ENCODE measurements at regions not wholly inside any gene's neighbourhood (a gene's known extent, or its start where the extent isn't known, plus 50 kb on each side); places are given as distances from the start of the nearest gene placed in this dataset.
"Not testable (repeated sequence)": the region's sequence is repeated elsewhere in the genome, so short reads cannot be mapped to it uniquely, and the experiment has no call there.

GRCh38 chr6:14896475-14896874 lies 349.4 kb upstream of the JARID2 start:
- Mint-ChIP-seq H3K4me1 (peaks cover 2% of the 10 kb centered on the region), H3K36me3 (no peaks in the 10 kb centered on the region), H3K27ac (no peak overlapping the region), H3K9me3 (peaks cover 21% of the 10 kb centered on the region), H3K27me3 (ENCODE audit: low read depth) (peaks cover 2% of the 10 kb centered on the region), H3K4me3 (no peak overlapping the region)
- no peak for TF ChIP-seq CTCF (IDR thresholded peaks at IDR 0.05; ENCODE audit: unreplicated experiment)
- DNase-seq (ENCODE audit: low spot score in 2 of 2, unreplicated experiment in 2 of 2): no peak

- Mint-ChIP-seq H3K27me3 (ENCODE audit: low read depth) (peaks cover 2% of the 10 kb centered on the region), H3K27ac (no peak overlapping the region), H3K4me3 (no peak overlapping the region), H3K36me3 (no peaks in the 10 kb centered on the region), H3K9me3 (peaks cover 26% of the 10 kb centered on the region), H3K4me1 (peaks cover 2% of the 10 kb centered on the region)
- TF ChIP-seq CTCF (IDR thresholded peaks at IDR 0.05; ENCODE audit: unreplicated experiment): no peak
- no peak for DNase-seq (ENCODE audit: low spot score in 2 of 2, unreplicated experiment in 2 of 2)
These were observed 348.0 kb upstream of the JARID2 start for GRCh38 chr6:14897831-14898230.

- not testable (repeated sequence) for H3K27me3 Mint-ChIP-seq (ENCODE audit: low read depth); DNase-seq (ENCODE audit: low spot score in 2 of 2, unreplicated experiment in 2 of 2); H3K36me3 Mint-ChIP-seq; H3K4me1 Mint-ChIP-seq; H3K4me3 Mint-ChIP-seq; H3K27ac Mint-ChIP-seq
- H3K9me3 Mint-ChIP-seq: peaks cover 21% of the 10 kb centered on the region
These were observed 346.4 kb upstream of the JARID2 start for GRCh38 chr6:14899441-14899840.

- Mint-ChIP-seq H3K27me3 (ENCODE audit: low read depth) (peaks cover 2% of the 10 kb centered on the region), H3K4me1 (peaks cover 3% of the 10 kb centered on the region), H3K4me3 (no peak overlapping the region), H3K27ac (no peak overlapping the region), H3K9me3 (peaks cover 21% of the 10 kb centered on the region), H3K36me3 (no peaks in the 10 kb centered on the region)
- no peak for DNase-seq (ENCODE audit: low spot score in 2 of 2, unreplicated experiment in 2 of 2)
- TF ChIP-seq CTCF (IDR thresholded peaks at IDR 0.05; ENCODE audit: unreplicated experiment): no peak
These were observed 344.9 kb upstream of the JARID2 start for GRCh38 chr6:14900919-14901318.

GRCh38 chr6:14903176-14904038 lies 342.5 kb upstream of the JARID2 start:
- peaks cover 2% of the 10 kb centered on the region for H3K4me1 Mint-ChIP-seq
- no peak overlapping the region for H3K27ac Mint-ChIP-seq
- no peak for DNase-seq (ENCODE audit: low spot score in 2 of 2, unreplicated experiment in 2 of 2)
- no peak for TF ChIP-seq CTCF (IDR thresholded peaks at IDR 0.05; ENCODE audit: unreplicated experiment)
- no peaks in the 10 kb centered on the region for H3K27me3 Mint-ChIP-seq (ENCODE audit: low read depth)
- no peak overlapping the region for H3K4me3 Mint-ChIP-seq
- peaks cover 21% of the 10 kb centered on the region for H3K9me3 Mint-ChIP-seq
- H3K36me3 Mint-ChIP-seq: no peaks in the 10 kb centered on the region

GRCh38 chr6:14905201-14905600 lies 340.7 kb upstream of the JARID2 start:
- no peak for DNase-seq (ENCODE audit: low spot score in 2 of 2, unreplicated experiment in 2 of 2)
- H3K36me3 Mint-ChIP-seq: no peaks in the 10 kb centered on the region
- TF ChIP-seq CTCF (IDR thresholded peaks at IDR 0.05; ENCODE audit: unreplicated experiment): no peak
- H3K4me3 Mint-ChIP-seq: no peak overlapping the region
- no peaks in the 10 kb centered on the region for H3K27me3 Mint-ChIP-seq (ENCODE audit: low read depth)
- peaks cover 14% of the 10 kb centered on the region for H3K9me3 Mint-ChIP-seq
- H3K4me1 Mint-ChIP-seq: peaks cover 2% of the 10 kb centered on the region
- H3K27ac Mint-ChIP-seq: no peak overlapping the region
